ENCODE measurements at regions not wholly inside any gene's neighbourhood (a gene's known extent, or its start where the extent isn't known, plus 50 kb on each side); places are given as distances from the start of the nearest gene placed in this dataset.
"Not testable (repeated sequence)": the region's sequence is repeated elsewhere in the genome, so short reads cannot be mapped to it uniquely, and the experiment has no call there.

- DNase-seq (ENCODE audit: low read depth in 2 of 2) = no peak
Observed at GRCh38 chr13:87537951-87538350, 133.2 kb upstream of the SLITRK5 start.

GRCh38 chr13:87538366-87539052, 132.7 kb upstream of the SLITRK5 start:
- DNase-seq (ENCODE audit: low read depth in 2 of 2) = no peak

DNA sequence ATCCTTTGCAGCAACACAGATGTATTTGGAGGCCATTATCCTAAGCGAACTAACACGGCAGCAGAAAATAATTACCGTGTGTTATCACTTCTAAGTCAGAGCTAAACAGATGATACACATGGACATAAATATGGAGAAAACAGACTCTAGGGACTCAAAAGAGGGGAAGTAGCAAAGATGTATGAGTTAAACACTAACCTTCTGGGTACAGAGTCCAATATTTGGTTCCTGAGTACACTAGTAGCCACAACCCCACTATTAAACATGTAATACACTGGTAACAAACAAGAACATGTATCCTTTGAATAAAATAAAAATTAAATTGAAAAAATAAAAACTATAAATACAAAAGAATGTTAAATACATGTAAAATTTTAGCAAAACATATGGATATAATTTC, 118.0 kb upstream of the SLITRK5 start:
- no peak for DNase-seq (ENCODE audit: low read depth in 2 of 2)

GRCh38 chr13:87554045-87554444, 117.1 kb upstream of the SLITRK5 start:
- no peak for DNase-seq (ENCODE audit: low read depth in 2 of 2)

DNA sequence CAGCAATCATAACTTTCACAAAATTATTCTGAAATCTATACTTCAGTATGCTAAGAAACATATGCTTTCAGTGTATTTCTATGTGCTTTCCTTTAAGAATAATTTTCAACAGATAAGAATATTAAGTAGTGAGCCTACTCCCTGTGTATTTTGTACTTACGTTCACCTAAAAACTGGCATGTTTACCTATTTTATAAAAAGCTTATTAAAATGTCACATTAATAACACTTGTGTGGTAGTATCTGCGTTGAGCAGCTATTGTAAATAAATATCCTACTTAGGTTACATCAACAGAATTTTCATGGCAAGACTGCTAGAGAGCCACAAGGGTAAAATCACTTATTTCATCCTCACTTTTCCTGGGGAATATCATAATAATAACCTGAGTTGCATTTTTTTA, 113.4 kb upstream of the SLITRK5 start:
- no peak for DNase-seq (ENCODE audit: low read depth in 2 of 2)

DNA sequence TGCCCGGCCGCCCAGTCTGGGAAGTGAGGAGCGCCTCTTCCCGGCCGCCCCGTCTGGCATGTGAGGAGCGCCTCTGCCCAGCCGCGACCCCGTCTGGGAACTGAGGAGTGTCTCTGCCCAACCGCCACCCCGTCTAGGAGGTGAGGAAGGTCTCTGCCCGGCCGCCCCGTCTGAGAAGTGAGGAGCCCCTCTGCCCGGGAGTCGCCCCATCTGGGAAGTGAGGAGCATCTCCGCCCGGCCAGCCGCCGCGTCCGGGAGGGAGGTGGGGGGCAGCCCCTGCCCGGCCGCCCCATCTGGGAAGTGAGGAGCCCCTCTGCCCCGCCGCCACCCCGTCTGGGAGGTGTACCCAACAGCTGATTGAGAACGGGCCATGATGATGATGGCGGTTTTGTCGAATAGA, 109.6 kb upstream of the SLITRK5 start:
- not testable (repeated sequence) for DNase-seq (ENCODE audit: low read depth in 2 of 2)

- no peak for DNase-seq (ENCODE audit: low read depth in 2 of 2)
Observed at GRCh38 chr13:87570669-87571068, 100.5 kb upstream of the SLITRK5 start.

DNA sequence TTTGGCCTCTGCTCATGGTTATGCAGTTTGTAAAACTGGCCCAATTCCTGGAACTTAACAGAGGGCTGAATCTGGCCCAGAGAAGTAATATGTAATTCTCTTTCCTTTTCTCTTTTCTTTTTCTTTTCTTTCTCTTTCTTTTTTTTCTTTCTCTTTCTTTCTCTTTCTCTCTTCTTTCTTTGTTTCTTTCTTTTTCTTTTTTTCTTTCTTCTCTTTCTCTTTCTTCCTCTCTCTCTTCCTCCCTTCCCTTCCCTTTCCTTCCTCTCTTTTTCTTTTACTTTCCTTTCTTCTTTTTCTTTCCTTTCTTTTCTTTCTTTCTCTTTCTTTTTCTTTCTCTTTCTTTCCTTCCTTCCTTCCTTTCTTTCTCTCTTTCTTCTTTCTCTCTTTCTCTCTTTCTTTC, 88.8 kb upstream of the SLITRK5 start:
- no peak for DNase-seq (ENCODE audit: low read depth in 2 of 2)

DNA sequence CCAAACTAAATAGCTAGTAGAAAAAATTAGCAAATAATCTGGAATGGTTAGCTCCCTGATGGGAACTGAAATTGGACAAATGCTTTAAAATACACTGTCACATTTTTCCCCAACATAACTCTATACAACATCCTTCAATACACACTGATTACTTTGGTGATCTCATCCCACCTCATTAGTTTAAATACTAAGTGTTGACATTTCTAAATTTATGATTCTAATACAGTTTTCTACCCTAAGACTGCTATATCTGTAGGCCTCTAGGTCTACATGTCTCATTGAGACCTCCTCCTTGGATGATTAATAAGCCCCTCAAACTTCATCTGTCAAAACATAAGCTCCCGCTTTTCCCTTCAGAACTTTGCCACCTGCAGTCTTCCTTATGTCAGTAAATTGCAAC, 80.7 kb upstream of the SLITRK5 start:
- DNase-seq (ENCODE audit: low read depth in 2 of 2) = no peak

GRCh38 chr13:87604437-87604836, 66.7 kb upstream of the SLITRK5 start:
- not testable (repeated sequence) for DNase-seq (ENCODE audit: low read depth in 2 of 2)

- DNase-seq (ENCODE audit: low read depth in 2 of 2) = no peak
Observed at GRCh38 chr13:87607266-87607665, 63.9 kb upstream of the SLITRK5 start.

GRCh38 chr13:87614276-87614675, 56.9 kb upstream of the SLITRK5 start:
- DNase-seq (ENCODE audit: low read depth in 2 of 2) = no peak

Data from stimulated activated CD8-positive, alpha-beta memory T cell treated with anti-CD3 and anti-CD28 coated beads, Interleukin-2, amount 100 ng/mL, for 48 hours (primary cell).